ENCODE measurements at regions not wholly inside any gene's neighbourhood (a gene's known extent, or its start where the extent isn't known, plus 50 kb on each side); places are given as distances from the start of the nearest gene placed in this dataset.

DNA sequence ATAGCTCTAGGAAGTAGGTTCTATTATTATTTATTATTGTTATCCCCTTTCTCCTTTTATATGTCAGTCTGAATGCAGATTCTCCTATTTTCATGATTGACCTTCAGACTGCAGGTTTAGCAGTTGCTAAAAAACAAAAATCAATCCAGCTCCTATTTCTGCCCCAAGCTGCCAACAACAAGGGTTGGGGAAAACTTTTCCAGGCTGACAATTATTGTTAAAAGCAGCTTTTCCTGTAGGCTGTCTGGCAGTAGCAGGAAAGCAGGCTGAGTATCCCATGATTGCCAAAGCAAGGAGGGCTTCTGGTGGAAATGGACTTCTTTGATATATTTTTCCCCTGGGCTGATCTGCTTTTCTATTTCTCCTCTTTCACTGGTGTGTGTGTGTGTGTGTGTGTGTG, 78.0 kb upstream of the CTLA4 start:
- DNase-seq: no peak

DNA sequence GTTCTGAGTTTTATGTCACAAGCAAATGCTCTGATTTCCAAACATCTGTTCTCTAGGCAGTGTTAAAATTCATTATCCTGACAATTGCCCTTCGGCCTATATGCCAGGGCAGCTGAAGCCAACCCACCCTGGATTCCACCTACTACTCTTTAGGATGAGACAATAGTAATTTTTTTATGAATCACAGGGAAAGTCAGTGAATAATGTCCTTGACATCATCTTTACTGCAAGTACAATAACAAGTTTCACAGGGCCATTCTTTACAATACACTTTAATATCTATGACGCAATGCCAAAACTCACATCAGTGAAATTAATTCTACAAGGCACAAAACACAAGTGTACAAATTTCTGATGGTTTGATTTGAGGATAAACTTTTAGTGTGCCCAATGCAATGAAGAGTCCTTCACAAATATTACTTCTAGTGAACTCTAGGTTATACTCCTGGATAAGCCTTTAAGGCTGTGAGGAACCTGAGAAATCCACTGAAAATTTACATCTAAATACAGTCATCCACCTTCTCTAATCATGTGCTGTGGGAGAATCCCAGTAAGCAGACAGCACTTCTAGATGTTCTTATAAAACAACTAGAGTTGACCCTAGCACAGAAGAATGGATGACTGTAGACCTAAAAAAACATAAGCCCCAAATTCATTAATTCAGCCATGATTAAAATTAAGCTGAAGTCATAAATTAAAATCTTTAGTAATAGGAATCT, 77.3 kb upstream of the CTLA4 start:
- no peak for DNase-seq

DNA sequence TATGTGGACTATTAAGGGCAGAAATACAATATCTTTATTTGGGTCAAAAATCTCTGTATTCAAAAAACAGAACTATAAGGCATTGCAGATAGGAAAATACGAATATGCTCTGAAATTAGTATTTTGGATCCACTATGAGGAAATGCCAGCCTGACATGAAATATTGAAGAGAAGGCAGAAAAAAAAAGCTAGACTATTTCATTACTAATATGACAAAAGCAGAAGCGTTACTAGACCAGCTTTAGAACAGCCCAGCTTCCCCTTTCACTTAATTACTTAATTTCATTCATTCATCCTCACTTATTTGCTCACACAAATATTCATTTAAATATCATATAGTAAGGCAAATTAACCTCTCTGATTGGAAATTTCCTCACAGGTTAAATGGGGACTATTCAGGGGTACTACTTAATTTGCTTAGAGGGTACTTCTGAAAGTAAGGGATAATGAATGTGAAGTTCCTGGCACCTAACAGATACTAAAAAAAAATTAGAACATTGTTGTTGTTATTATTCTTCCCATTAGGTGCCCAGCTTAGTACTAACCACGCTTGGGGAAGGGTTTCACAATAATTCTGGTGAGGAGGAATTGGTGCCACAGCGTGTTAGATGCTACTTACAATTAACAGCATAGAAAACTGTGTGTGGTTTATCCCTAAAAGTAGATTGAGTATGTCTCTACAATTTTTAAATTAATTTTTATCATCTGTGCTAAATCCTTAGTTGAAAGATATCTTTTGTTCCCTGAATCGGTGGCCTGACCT, 71.1 kb upstream of the CTLA4 start:
- DNase-seq: no peak

DNA sequence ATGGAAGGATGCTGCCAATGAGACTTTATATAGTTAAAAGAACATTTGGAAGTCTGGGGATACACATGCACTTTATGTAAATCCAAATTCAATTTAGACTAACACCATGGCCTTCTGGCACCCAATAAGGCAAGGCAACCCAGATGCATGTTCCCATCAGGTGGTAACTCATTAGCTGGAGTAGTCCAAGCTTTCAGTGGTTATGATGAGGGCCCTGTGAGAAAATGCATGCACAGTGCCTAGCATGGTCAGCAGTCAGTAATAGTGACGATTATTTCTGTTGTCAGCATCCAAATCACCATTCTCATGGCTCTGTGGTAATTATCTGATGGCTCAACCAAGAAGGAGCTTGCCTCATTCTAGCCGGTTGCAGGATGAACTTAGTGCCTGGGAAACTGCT, 70.3 kb upstream of the CTLA4 start:
- DNase-seq: no peak

DNA sequence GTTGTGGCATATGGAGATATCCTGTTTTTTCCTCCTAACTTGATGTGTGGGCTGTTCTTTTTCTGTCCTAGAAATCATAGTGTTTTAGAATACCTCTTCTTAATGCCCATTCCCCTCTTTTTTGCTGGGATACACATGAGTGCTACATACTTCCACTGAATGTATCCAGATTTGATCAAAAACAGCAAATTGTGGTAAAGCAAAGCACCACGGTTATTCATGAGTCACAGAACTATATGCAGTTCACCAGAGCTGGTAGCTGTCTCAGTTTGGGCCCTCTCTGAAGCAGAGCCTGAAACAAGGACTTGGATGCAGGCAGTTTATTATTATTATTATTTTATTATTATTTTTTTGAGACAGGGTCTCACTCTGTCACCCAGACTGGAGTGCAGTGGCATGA, 69.9 kb upstream of the CTLA4 start:
- no peak for DNase-seq

DNA sequence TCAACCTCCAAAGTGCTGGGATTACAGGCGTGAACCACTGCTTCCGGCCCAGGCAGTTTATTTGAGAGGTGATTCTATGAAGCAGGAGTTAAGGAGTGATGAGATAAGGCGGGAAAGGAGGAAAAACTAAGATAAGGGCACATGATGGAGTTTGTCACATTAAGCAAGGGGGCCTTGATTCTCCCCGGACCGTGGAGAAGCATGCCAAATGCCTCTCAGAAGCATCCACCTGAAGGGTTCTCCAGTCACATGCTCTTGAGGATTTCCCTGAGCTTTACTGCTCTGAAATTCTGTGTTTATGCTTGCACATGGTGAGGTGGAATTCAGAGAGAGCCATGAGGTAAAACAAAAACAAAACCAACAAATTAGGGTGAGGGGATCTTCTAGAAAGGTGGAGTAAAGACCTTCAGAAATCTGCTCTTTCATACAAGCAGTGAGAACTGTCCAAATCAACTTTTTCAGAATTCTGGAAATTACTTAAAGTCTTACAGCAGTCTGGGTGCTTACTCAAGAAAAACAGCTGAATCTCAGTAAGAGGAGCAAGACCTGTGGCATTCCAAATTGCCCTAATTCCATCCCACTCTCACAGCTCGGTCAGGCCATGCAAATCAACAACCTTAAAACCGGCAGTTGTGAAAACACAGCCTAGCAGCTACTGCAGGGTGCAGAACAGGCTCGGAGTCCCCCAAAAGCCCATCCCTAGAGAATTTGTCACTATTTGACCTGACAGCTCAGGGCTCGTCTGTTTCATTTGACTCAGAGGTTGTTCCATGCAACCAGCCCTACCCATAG, 69.1 kb upstream of the CTLA4 start:
- no peak for DNase-seq

DNA sequence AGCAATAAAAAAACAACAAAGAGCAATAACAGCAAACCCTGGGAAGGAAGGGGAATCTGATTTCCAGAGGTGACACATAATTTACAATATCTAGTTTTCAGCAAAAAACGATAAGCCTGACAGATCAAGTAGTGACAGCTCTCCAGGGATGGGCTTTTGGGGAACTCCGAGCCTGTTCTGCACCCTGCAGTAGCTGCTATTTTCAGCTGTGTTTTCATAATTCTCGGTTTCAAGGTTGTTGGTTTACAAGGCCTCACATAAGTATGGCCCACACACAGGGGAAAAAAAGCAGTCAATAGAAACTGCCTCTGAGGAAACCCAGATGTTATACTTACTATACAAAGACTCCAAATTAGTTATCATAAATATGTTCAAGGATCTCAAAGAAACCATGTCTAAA, 67.7 kb upstream of the CTLA4 start:
- no peak for DNase-seq

DNA sequence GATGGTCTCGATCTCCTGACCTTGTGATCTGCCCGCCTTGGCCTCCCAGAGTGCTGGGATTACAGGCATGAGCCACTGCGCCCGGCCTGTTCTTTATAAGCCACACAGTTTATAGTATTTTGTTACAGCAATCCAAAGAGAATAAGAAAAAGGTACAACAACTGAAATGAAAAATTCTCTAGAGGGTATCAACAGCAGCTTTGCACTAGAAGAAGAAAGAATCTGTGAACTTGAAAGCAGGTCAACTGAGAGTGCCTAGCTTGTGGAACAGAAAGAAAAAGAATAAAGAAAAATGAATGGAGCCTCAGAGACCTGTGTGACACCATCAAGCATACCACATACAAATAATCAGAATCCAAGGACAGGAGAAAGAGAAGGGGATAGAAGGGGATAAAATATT, 66.8 kb upstream of the CTLA4 start:
- no peak for DNase-seq

DNA sequence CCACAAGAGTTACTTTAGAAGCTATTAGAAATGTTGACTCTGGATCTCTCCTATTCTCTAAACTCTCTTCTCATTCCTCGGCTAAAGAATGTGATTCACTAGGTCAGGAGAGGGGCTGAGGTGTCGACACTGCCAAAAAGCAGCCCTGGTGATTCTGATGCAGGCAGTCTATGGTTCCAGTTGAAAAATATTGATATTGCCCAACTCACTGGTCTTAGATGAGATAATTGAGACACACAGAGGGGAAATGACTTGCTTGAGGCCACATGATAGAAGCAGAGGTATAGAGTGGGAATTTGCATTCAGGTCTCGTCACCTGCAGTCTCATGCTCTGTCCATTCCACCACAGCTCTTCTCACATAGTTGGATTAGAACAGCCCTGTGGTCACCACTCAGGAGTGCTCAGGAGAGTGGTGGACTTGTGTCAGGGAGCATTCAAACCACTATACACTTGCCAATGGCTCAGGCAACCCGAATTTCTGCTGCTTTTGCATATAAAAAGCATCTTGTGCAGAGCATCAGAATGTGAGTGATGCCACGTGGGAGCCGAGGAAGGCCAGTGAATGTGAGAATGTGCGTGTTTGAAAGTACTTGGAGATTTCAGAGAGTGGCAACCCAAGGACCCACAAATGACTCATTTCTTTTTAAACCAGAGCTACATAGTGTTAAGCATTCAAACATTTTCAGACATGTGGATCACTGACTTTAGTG, 65.1 kb upstream of the CTLA4 start:
- no peak for DNase-seq

DNA sequence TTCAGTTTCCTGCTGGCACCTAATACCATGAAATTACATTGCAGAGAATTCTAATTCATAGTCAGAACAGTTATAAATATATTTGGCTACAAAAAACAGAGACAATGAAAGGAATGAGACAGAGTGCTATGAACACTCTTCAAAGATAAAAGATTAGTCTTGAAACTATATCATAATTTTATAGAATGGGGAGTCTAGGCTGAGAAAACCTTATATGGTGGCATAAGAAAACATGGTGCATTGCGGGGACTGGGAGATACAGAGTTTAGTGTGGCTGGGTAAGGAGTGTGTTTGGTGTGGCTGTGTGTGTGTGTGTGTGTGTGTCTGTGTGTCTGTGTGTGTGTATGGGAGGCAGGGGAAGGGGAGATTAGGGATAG, 64.5 kb upstream of the CTLA4 start:
- no peak for DNase-seq

DNA sequence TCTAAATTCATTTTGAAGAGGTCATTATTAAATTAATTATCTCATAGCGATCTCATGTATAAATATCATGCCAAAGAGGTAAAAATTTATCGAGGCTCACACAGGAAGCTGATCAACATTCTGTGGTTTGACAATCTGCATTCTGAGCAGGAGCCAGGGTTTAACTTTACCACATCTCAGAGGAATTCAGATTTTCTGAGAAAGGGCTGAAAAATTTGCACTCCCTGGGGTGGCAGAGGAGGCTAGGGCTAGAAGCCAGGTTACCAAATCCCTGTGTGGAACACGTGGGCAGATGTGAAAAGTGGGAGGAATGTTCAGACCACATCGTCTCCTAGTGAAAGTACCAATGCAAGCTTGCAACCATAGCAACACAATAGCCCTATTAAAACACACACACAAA, 63.5 kb upstream of the CTLA4 start:
- DNase-seq: no peak

DNA sequence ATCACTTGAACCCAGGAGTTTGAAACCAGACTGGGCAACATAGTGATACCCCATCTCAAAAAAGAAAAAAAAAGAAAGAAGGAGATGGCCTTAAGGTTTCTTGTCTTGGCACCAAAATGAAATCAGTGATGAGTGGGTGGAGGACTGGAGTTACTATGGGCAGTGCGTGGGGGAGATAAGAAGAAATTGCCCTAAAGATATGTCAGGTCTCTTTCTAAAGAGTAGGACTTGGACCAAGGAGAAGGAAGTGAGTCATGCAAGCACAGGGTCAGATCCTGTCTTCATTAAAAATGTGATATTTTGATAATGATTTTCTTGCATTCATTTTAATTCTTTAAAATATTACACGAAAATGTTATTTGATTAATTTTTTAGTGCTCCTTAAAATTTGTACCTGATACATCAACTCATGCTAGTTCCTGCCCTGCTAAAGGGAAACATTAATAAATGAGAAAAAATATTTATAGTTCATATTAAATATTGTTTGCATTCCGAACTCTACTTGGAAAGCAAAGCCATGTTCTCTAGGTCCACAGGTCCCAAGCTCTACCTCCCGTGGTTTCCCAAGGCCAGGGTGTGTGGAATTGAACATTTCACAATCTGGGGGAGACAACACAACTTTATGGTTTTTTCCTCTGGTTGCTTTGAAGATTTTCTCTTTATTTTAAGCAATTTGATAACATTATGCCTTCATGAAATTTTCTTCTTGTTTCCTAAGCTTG, 62.6 kb upstream of the CTLA4 start:
- no peak for DNase-seq

DNA sequence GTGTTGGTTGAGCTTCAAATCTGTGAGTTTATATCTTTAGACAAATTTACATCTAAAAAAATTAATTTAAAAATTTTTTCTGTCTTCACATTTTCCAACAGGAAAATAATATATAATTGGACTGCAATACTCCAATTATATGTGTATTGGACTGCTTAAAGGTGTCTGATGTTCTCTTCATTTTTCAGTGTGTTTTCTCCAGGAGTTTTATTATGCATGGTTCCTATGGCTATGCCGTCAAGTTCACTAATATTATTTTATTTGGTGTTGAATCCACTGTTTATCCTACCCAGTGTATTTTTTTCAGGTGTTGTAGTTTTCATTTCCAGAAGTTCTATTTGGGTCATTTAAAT, 62.1 kb upstream of the CTLA4 start:
- no peak for DNase-seq

DNA sequence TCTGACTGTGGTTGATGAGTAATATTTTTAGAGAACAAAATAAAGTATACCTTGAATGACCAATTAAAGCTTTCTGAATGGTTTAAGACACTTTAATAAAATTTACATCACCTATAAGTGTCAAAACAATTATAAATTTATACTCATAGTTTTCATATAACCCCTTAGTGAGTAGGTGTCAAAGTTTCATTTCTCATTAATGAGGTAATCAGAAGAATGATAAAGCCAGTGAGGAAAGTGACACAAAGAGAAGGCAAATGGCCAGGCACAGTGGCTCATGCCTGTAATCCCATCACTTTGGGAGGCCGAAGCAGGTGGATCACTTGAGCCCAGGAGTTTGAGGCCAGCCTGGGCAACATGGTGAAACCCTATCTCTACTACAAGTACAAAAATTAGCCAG, 60.8 kb upstream of the CTLA4 start:
- DNase-seq: no peak

DNA sequence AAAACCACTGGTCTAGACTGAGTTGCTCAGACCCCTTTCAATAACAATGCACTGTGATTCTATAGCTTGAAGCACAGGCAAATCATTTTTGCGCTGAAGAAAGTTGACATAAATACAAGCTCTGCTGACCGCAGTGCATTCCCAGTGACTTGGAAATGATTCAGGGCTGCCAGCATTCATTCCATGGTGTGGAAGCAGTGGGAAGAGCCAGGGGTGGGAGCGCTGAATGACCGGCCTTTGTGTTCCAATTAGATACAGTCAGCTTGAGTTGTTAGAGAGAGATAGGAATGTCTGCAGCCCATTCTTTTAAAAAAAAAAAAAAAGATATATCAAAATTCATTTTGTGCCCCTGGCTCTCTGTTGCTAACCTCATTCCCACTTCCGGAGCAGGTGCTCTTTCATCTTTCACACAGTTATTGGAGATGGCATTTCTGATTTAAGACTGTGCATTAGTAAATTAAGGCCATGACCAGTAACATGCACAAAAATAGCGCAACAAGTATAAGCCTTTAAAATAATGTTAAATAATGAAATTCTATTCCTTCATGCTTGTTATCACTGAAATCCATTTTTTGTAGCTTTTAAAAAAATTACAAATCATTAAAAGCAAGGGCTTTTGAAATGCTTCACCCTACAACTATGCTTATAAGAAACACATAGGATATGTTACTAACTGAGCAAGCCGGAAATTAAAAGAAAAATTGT, 59.4 kb upstream of the CTLA4 start:
- DNase-seq: no peak

DNA sequence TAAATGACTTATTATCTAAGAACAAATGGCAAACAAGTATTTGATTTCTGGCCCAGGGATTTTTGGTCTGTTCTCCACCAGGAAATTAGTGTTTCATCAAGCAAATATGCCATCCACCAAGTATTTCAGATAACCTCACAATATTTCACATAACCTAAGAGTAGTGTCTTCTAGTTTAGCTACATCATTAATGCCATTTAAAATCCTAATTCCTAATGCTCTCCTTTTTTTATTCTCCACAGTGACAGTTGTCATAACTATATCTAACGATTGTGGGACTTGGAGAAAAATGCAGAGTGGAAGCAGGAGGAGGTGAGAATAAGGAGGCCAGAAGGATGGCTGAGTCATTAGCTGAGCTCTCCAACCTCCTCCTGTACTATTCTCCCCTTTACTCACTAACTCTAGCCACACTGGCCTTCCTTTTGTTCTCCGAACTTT, 58.5 kb upstream of the CTLA4 start:
- no peak for DNase-seq

DNA sequence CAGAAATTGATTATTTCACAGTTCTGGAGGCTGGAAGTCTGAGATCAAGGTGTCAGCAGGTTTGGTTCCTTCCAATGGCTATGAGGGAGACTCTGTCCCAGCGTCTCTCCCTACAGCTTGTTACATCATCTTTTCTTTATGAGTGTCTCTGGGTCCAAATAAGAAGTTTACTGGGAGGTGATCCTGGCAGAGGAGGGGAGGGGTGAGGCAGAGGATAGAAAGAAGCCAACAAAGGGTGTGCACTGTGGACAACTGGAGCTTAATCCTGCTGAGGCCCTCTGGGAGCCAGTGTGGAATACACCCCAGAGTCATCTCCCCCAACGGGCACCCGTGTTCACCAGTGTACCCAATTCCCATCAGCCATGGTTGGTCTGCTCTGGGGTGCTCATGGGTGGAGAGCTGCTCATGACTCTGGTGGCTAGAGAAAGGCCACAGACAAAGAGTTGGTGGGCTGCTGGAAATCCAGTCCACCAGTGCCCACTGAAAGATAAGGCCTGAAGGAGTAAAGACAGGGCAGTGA, 57.5 kb upstream of the CTLA4 start:
- DNase-seq: no peak

DNA sequence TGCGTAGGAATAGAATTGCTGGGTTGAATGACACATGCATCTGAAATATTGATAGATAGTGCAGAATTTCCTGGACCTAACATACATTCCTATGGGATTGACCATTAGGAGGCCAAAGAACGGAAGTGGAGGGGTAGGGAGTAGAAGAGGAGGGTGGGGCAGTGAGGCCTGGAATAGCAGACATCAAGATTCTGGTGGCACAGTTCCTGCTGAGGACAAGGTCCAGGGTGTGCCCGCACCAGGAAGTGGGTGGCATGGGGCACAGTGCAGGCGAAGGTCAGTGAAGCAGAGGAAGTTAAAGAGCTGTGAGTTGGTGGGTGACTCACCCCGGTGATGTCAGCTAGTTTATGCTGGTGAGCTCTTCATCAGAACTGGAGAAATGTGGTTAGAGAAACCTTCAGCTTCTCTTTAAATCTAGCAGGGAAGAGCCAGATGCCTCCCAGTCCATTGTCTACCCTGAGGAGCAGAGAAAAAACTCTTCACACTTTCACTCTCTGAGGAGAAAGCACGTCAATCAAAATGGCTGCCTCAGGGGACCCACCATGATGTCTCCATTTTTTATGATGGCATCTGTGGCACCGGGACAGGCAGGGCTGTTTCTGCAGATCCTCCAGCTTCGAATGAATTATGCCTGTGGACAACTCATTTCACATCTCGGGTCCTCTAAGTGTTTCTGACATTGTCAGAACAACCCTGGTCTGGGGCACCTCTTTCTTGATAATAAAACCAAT, 55.9 kb upstream of the CTLA4 start:
- no peak for DNase-seq

DNA sequence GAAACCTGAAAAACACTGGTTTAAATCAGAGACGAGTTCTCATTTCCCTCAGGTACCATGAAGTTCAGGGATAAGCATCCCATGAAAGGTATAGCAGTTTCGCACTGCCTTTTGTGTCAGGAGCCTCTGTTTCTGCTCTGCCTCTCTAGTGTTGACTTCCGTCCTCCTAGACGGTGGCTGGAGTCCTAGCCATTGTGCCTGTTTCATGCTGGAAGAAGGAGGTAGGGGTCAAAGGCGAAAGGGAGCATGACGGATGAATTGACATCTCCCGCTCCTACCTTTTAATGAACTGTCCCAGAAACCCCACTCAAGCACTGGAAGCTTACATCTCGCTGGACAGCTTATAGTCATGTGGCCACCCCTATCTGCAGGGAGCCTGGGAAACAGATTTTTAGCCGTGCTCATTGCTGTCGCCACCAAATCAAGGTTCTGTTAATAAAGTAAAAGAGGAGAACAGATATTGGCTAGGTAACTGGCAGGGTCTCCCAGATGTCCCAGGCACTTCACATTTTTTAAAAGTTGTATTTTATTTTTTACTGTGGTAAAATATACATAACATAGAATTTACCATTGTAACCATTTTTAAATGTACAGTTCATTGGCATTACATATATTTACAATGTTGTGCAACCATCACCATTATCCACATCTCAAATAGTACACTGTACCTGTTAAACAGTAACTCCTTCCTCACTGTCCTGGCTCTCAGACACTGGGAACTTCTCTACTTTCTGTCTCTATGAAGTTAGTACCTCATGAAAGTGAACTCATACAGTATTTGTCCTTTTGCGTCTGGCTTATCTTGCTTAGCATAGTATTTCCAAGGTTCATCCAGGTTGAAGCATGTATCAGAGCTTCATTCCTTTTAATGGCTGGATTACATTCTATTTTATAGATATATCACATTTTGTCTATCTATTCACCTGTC, 55.0 kb upstream of the CTLA4 start:
- no peak for DNase-seq

DNA sequence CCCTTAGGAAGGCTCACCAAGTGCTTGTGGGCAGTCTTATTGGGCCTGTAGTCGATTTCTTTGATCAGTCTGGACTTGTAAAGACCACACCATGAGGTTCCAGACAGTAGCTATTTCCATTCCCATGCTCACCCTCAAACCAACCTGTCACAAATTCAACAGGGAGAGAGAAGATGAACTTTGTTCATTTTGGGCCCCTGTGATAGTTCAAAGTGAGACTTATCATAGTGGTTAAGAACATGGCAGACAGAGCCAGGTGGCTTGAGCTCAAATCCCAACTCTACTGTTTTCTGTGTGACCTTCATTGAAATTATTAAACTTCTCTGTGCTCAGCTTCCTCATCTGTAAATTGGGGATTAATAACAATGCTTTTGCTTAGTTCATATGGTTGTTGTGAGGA, 53.9 kb upstream of the CTLA4 start:
- DNase-seq: no peak
